H1 (cell line): ENCODE measurements at regions not wholly inside any gene's neighbourhood (a gene's known extent, or its start where the extent isn't known, plus 50 kb on each side); places are given as distances from the start of the nearest gene placed in this dataset.

Experiments
- CTCF ChIA-PET: fragments of 300-600 bp; sonication (Branson Sonifier 250); formaldehyde crosslinking; loops from one replicate; lab custom pipeline; 2021; ENCODE audit not compliant: partially characterized antibody; lab: Charles Lee
- POLR2A ChIA-PET: fragments of 300-600 bp; sonication (Branson Sonifier 250); formaldehyde crosslinking; loops from one replicate; lab custom pipeline; 2021; ENCODE audit warnings: inconsistent platforms; ENCODE audit not compliant: partially characterized antibody; lab: Charles Lee
- DNase-seq, 2 experiments: peaks; one replicate each; pipeline versions ENCODE4 v3.0.0 to v3.0.0-alpha.2; 2010 to 2022; ENCODE audit warnings: low spot score in 2 of 2, low read depth in 1 of 2, mixed read lengths in 1 of 2
- FAIRE-seq: peaks from 2 replicates; lab custom pipeline; 2011; peaks lifted over from hg19 to GRCh38; lab: Jason Lieb, UNC
- H2AFZ ChIP-seq: 2 replicates; pipeline ENCODE4 v1.8.1; 2012; ENCODE audit warnings: low read length, inconsistent platforms
- H2AK5ac ChIP-seq: 2 replicates; pipeline ENCODE4 v1.6.1; 2013; ENCODE audit warnings: low read depth, low read length
- H2BK120ac ChIP-seq: replicated peaks from 2 replicates; pipeline ENCODE3; 2013; ENCODE audit warnings: low read depth, low read length, inconsistent platforms
- H2BK12ac ChIP-seq: 2 replicates; pipeline ENCODE4 v1.6.1; 2013; ENCODE audit warnings: low read depth, low read length
- H2BK15ac ChIP-seq: 2 replicates; pipeline ENCODE4 v1.6.1; 2013; ENCODE audit warnings: low read length
- H2BK20ac ChIP-seq: 2 replicates; pipeline ENCODE4 v1.6.1; 2013; ENCODE audit warnings: low read length
- H2BK5ac ChIP-seq: 2 replicates; pipeline ENCODE4 v1.6.1; 2013; ENCODE audit warnings: low read depth, low read length
- H3K14ac ChIP-seq: 2 replicates; pipeline ENCODE4 v1.6.1; 2013; ENCODE audit warnings: inconsistent platforms; ENCODE audit not compliant: insufficient read length
- H3K18ac ChIP-seq: 2 replicates; pipeline ENCODE4 v1.6.1; 2013; ENCODE audit warnings: low read length; ENCODE audit errors: extremely low read depth
- H3K23ac ChIP-seq: 2 replicates; pipeline ENCODE4 v1.6.1; 2013; ENCODE audit warnings: inconsistent platforms; ENCODE audit not compliant: insufficient read length
- H3K23me2 ChIP-seq: 2 replicates; pipeline ENCODE4 v1.6.1; 2013; ENCODE audit warnings: low read depth, low read length
- H3K27ac ChIP-seq: 2 replicates; pipeline ENCODE4 v1.6.1; 2011; ENCODE audit warnings: low read depth, low read length, inconsistent platforms
- H3K27me3 ChIP-seq, 4 experiments: replicated peaks in 1 of 4; 1 replicate in 1 of 4; 2 replicates in 3 of 4; pipeline versions ENCODE4 v1.6.1 to v1.8.1; 2011 to 2013; ENCODE audit warnings: low read length in 3 of 4, mild to moderate bottlenecking in 3 of 4, inconsistent platforms in 2 of 4, mixed read lengths in 2 of 4, moderate library complexity in 1 of 4; ENCODE audit not compliant: control insufficient read depth in 3 of 4, insufficient read depth in 3 of 4; ENCODE audit errors: extremely low read depth in 1 of 4
- H3K36me3 ChIP-seq, 4 experiments: 2 replicates each; pipeline versions ENCODE4 v1.6.1 to v1.8.1; 2011 to 2013; ENCODE audit warnings: mild to moderate bottlenecking in 4 of 4, low read length in 3 of 4, moderate library complexity in 2 of 4, control low read depth in 1 of 4, inconsistent platforms in 1 of 4; ENCODE audit not compliant: insufficient read depth in 4 of 4, control insufficient read depth in 2 of 4
- H3K4ac ChIP-seq: replicated peaks from 2 replicates; pipeline ENCODE3; 2013; ENCODE audit warnings: low read length, low read depth, mixed read lengths, inconsistent platforms; ENCODE audit not compliant: insufficient read length
- H3K4me1 ChIP-seq, 4 experiments: replicated peaks in 1 of 4; 1 replicate in 1 of 4; 2 replicates in 3 of 4; pipeline versions ENCODE4 v1.6.1 to v1.8.1; 2011 to 2013; ENCODE audit warnings: low read length in 3 of 4, inconsistent platforms in 2 of 4, mixed read lengths in 1 of 4; ENCODE audit not compliant: insufficient read depth in 4 of 4, control insufficient read depth in 3 of 4
- H3K4me2 ChIP-seq, 2 experiments: 2 replicates each; pipeline versions ENCODE4 v1.6.1 to v1.8.1; 2011 to 2013; ENCODE audit warnings: low read depth in 2 of 2, low read length in 2 of 2, control low read depth in 1 of 2, inconsistent platforms in 1 of 2, mild to moderate bottlenecking in 1 of 2; ENCODE audit not compliant: insufficient read depth in 1 of 2
- H3K4me3 ChIP-seq, 4 experiments: fragments of 200-600, 300-600 bp in 1 of 4; sonication (generic), shearing (Covaris generic), sonication (Bioruptor Twin) in 1 of 4; 2 replicates each; pipeline versions ENCODE4 v1.5.1 to v1.8.1; 2011 to 2016; ENCODE audit warnings: low read length in 4 of 4, low read depth in 3 of 4, control low read depth in 2 of 4, inconsistent platforms in 2 of 4, mild to moderate bottlenecking in 2 of 4, mixed read lengths in 1 of 4, moderate library complexity in 1 of 4; ENCODE audit not compliant: insufficient read depth in 2 of 4; ENCODE audit errors: extremely low read depth in 1 of 4
- H3K56ac ChIP-seq: replicated peaks from 2 replicates; pipeline ENCODE3; 2013; ENCODE audit warnings: low read depth, mild to moderate bottlenecking, mixed read lengths, low read length, inconsistent platforms; ENCODE audit not compliant: insufficient read length
- H3K79me1 ChIP-seq: 2 replicates; pipeline ENCODE4 v1.6.1; 2013; ENCODE audit warnings: low read depth, low read length, control low read depth
- H3K79me2 ChIP-seq, 2 experiments: 2 replicates each; pipeline versions ENCODE4 v1.6.1 to v1.8.1; 2012 to 2013; ENCODE audit warnings: low read length in 2 of 2, mild to moderate bottlenecking in 2 of 2, inconsistent platforms in 1 of 2; ENCODE audit not compliant: insufficient read depth in 2 of 2, control insufficient read depth in 1 of 2
- H3K9ac ChIP-seq, 4 experiments: replicated peaks in 1 of 4; 1 replicate in 1 of 4; 2 replicates in 3 of 4; pipeline versions ENCODE4 v1.6.1 to v1.8.1; 2011 to 2013; ENCODE audit warnings: low read depth in 3 of 4, low read length in 3 of 4, control low read depth in 2 of 4, mild to moderate bottlenecking in 2 of 4, moderate library complexity in 2 of 4, inconsistent platforms in 1 of 4; ENCODE audit errors: extremely low read depth in 1 of 4
- H3K9me3 ChIP-seq, 2 experiments: 2 replicates each; pipeline versions ENCODE4 v1.6.1 to v1.8.1; 2012 to 2013; ENCODE audit warnings: mild to moderate bottlenecking in 2 of 2, moderate library complexity in 2 of 2, control low read depth in 1 of 2, inconsistent platforms in 1 of 2, low read depth in 1 of 2, low read length in 1 of 2, mixed read lengths in 1 of 2; ENCODE audit not compliant: insufficient read depth in 2 of 2
- H4K20me1 ChIP-seq, 2 experiments: replicated peaks in 1 of 2; 2 replicates each; pipeline versions ENCODE3 to v1.8.1; 2011 to 2013; ENCODE audit warnings: inconsistent platforms in 2 of 2, low read length in 2 of 2, mild to moderate bottlenecking in 1 of 2; ENCODE audit not compliant: insufficient read depth in 2 of 2, control insufficient read depth in 1 of 2
- H4K5ac ChIP-seq: 2 replicates; pipeline ENCODE4 v1.6.1; 2013; ENCODE audit warnings: low read length, low read depth, mixed read lengths, inconsistent platforms; ENCODE audit not compliant: insufficient read length
- H4K8ac ChIP-seq: 2 replicates; pipeline ENCODE4 v1.8.0; 2013; ENCODE audit warnings: mild to moderate bottlenecking, moderate library complexity, low read length, inconsistent platforms; ENCODE audit not compliant: insufficient read depth; ENCODE audit errors: extremely low read depth
- H4K91ac ChIP-seq: replicated peaks from 2 replicates; pipeline ENCODE3; 2013; ENCODE audit warnings: low read length, mixed read lengths, inconsistent platforms; ENCODE audit not compliant: insufficient read length
- JUND ChIP-seq: IDR thresholded peaks from 2 replicates; pipeline ENCODE4 v1.6.1; 2011; ENCODE audit warnings: mild to moderate bottlenecking, improper control_type of control experiment, low read length
- WGBS, 2 experiments: shearing (Covaris generic) in 1 of 2; methylation state at CpG; one replicate each; pipeline versions ENCODE4 v1.1.6 to v1.1.7; 2013 to 2015; ENCODE audit warnings: low lambda C conversion rate in 2 of 2, mixed read lengths in 2 of 2, inconsistent platforms in 1 of 2, low coverage in 1 of 2, missing lambda C conversion rate in 1 of 2; ENCODE audit not compliant: insufficient replicate concordance in 2 of 2, insufficient coverage in 1 of 2, insufficient read length in 1 of 2; ENCODE audit errors: extremely low coverage in 1 of 2, missing lambda C conversion rate in 1 of 2; 5-methylcytosine and 5-hydroxymethylcytosine counted together

DNA sequence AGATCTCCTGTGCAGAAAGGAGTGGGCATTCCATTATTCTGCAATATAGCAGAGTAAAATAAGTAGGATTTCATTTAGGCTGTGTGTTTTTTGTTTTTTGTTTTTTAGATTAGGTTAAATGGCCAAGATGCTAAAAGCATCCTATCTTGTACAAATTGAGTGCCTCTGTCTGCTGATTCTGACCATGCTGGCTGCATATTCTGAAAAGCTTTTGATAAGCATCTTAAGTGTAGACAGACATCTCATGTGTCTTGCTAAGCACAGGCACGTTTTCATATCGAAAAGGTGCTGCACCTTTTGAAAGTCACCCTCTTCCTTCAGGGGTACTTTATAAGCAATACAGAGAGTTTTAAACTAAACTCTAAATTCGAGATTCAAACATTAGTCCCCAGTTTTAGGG lies 74.0 kb upstream of the BCL11A start:
- Histone ChIP-seq H3K9ac (no peak overlapping the region), H2BK5ac (no peak overlapping the region), H3K23ac (no peak overlapping the region), H2BK20ac (no peak overlapping the region), H3K56ac (no peak overlapping the region), H3K4ac (no peak overlapping the region)
- WGBS, 2 experiments = 91% methylated on average over 3 of the region's 3 CpGs; no CpG with 5 or more reads in 1 of the 2 experiments
- no peak for TF ChIP-seq JUND
- TF ChIP-seq, all 59 proteins: peak for 0
- DNase-seq = no peak
- Histone ChIP-seq H2BK12ac (no peak overlapping the region), H3K4me1 (no peaks in the 10 kb centered on the region), H3K18ac (no peak overlapping the region), H3K14ac (no peak overlapping the region), H2BK15ac (no peak overlapping the region), H2BK120ac (no peak overlapping the region), H2AK5ac (no peak overlapping the region), H3K23me2 (no peaks in the 10 kb centered on the region), H4K5ac (no peak overlapping the region), H3K27ac (no peak overlapping the region), H3K79me2 (no peaks in the 10 kb centered on the region), H3K4me3 (no peak overlapping the region), H3K36me3 (no peaks in the 10 kb centered on the region), H3K27me3 (no peaks in the 10 kb centered on the region), H3K4me2 (no peak overlapping the region), H2AFZ (no peak overlapping the region), H3K9me3 (no peaks in the 10 kb centered on the region), H3K79me1 (no peaks in the 10 kb centered on the region), H4K8ac (no peak overlapping the region), H4K20me1 (no peaks in the 10 kb centered on the region), H4K91ac (no peak overlapping the region)
- CTCF ChIA-PET = interaction anchor here (1.1 to 3.5 kb wide), 5 partner anchors 13 to 49 kb away, joined by 4 to 18 read pairs (median 10); no protein-coding TSS in a partner anchor
- POLR2A ChIA-PET = no interaction called here
- no peak for FAIRE-seq
